ENCODE measurements at regions not wholly inside any gene's neighbourhood (a gene's known extent, or its start where the extent isn't known, plus 50 kb on each side); places are given as distances from the start of the nearest gene placed in this dataset.

DNA sequence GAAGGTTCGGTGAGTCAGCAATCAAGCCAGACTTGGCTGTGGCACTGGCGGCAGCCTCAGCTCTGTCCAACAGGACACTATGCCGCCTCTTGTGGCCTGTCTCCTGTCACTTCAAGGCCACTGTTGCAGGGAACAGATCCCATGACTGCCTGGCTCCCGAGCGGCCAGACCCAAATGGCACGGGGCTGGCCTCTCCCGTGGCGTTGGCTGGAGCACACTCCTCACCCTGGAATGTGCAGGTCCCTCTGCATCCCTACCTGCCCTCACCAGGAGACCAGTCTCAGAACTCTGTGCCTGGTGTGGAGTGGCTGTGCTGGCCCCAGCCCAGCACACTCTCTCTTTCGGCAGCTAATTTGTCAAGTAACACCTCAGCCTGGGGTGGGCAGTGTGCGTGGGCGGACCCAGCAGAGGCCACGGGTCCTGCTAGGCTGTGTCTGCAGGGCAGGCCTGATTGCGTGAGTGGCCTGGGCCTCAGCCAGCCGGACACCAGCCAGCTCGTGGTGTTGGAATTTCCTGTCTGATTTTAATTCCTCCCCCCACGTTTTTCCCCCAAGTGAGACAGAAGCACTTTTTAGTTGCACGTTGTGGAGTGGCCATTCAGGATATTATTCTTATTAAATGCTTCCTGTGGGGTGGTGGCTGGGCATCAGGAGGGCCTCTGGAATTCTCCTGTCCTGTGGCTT, 179.3 kb downstream of the GLI2 start (continued):
- TF ChIP-seq EP300 (IDR thresholded peaks at IDR 0.05) (peak; percentile 83 to 96; a peak in 4 of 5 replicates), HEYL (CRISPR knock-in tag; IDR thresholded peaks at IDR 0.05) (peak; percentile 78; the same call in 1 of the 2 replicates), JUNB (IDR thresholded peaks at IDR 0.05) (peak; percentile 62), HOXA7 (CRISPR knock-in tag; IDR thresholded peaks at IDR 0.05) (no peak), NPAS2 (CRISPR knock-in tag; IDR thresholded peaks at IDR 0.05; ENCODE audit: borderline replicate concordance) (peak; percentile 44; the same call in 1 of the 2 replicates), FOXS1 (CRISPR knock-in tag; IDR thresholded peaks at IDR 0.05) (0 out of 2 replicates have a peak, but pooled peaks have one; percentile 5)

DNA sequence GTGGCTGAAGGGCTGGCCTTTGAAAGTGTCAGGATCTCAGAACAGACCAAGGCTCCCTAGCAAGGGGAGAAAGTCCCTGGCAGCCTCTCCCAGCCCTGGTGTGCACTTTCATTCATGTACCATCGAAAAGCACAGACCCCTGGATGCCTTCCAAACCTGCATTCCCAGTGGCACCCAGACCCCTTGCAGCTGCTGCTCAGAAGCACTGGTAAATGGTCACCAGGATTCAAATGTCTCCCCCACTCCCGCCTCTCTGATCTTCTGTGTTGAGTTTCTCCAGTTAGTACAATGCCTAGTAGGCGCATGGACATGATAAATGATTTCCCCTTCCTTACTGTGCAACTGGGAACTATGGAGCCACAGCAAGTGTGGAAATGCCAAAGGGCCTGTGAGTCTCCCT, 180.0 kb downstream of the GLI2 start:
- H3K4me2 ChIP-seq = peak overlapping the region; percentile 87
- ChIA-PET POLR2A (interaction anchor here (5.6 kb wide), 1 partner anchor 19 kb away, joined by 92 read pairs; no protein-coding TSS in a partner anchor), CTCF (interaction anchor here (2.5 kb wide), 1 partner anchor 155 kb away, joined by 12 read pairs; no protein-coding TSS in a partner anchor)
- H3K27ac ChIP-seq = peak overlapping the region; percentile 95 to 98
- no peak for DNase-seq (ENCODE audit: low read depth in 1 of 2, low spot score in 1 of 2)
- TF ChIP-seq, protein P1, sequence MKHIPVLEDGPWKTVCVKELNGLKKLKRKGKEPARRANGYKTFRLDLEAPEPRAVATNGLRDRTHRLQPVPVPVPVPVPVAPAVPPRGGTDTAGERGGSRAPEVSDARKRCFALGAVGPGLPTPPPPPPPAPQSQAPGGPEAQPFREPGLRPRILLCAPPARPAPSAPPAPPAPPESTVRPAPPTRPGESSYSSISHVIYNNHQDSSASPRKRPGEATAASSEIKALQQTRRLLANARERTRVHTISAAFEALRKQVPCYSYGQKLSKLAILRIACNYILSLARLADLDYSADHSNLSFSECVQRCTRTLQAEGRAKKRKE (CRISPR knock-in tag; IDR thresholded peaks at IDR 0.05; ENCODE audit: low read depth) = peak; percentile 16; the same call in 1 of the 2 replicates
- TF ChIP-seq RFX5 (IDR thresholded peaks at IDR 0.05) (no peak), MAFK (IDR thresholded peaks at IDR 0.05; ENCODE audit: partially characterized antibody) (no peak), POLR2AphosphoS2 (conservative IDR thresholded peaks at IDR 0.05; ENCODE audit: low read length) (no peak)
- no peak overlapping the region for H3K4me3 ChIP-seq
- FAIRE-seq = no peak
- peaks cover 80% of the 10 kb centered on the region for H3K4me1 ChIP-seq
- H3K9me3 ChIP-seq = no peaks in the 10 kb centered on the region
- 85% methylated on average over 3 of the region's 3 CpGs for WGBS (ENCODE audit: missing lambda C conversion rate)
- no peak for ATAC-seq

DNA sequence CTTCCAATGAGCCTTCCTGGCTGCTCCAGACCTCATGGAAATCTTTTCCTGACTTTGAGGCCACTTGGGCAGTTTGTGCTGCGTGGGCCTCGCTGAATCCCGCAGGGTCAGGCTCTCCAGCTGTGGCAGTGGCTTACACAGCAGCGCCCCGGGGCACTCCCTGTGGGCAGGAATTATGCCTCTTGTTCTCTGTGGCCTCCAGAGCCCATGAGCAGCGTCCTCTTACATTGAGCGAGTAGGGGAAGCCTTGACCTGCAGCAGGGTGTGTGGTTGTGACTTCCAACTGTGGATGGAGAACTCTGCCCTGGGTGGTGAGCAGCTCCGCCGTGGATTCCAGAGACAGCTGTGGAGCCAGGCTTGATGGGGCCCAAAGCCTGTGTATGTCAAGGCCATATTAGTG, 180.8 kb downstream of the GLI2 start:
- TF ChIP-seq, protein P2, sequence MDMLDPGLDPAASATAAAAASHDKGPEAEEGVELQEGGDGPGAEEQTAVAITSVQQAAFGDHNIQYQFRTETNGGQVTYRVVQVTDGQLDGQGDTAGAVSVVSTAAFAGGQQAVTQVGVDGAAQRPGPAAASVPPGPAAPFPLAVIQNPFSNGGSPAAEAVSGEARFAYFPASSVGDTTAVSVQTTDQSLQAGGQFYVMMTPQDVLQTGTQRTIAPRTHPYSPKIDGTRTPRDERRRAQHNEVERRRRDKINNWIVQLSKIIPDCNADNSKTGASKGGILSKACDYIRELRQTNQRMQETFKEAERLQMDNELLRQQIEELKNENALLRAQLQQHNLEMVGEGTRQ (IDR thresholded peaks at IDR 0.05) = no peak
- TF ChIP-seq PHF8 (IDR thresholded peaks at IDR 0.05; ENCODE audit: borderline replicate concordance, low read depth) (no peak), CHD4 (IDR thresholded peaks at IDR 0.05; ENCODE audit: borderline replicate concordance) (no peak), RCOR1 (IDR thresholded peaks at IDR 0.05; ENCODE audit: low read depth, low read length) (no peak), FOXS1 (CRISPR knock-in tag; IDR thresholded peaks at IDR 0.05) (no peak), FOSL2 (IDR thresholded peaks at IDR 0.05) (no peak), FOSL2 (CRISPR knock-in tag; IDR thresholded peaks at IDR 0.05) (no peak), HEYL (CRISPR knock-in tag; IDR thresholded peaks at IDR 0.05) (no peak), HOXA7 (CRISPR knock-in tag; IDR thresholded peaks at IDR 0.05) (no peak)
- TF ChIP-seq, protein P3, sequence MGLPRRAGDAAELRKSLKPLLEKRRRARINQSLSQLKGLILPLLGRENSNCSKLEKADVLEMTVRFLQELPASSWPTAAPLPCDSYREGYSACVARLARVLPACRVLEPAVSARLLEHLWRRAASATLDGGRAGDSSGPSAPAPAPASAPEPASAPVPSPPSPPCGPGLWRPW (IDR thresholded peaks at IDR 0.05) = no peak
- peak overlapping the region; percentile 95 to 98 for H3K27ac ChIP-seq
- DNase-seq (ENCODE audit: low read depth in 1 of 2, low spot score in 1 of 2) (no peak), ATAC-seq (no peak), FAIRE-seq (no peak)
- ChIA-PET POLR2A (no interaction called here), CTCF (interaction anchor here (0.7 to 1.0 kb wide), 3 partner anchors 12 to 154 kb away, joined by 3 read pairs; no protein-coding TSS in a partner anchor)
- H3K4me3 ChIP-seq = no peak overlapping the region
- no peaks in the 10 kb centered on the region for H3K9me3 ChIP-seq
- H3K4me1 ChIP-seq = peaks cover 76% of the 10 kb centered on the region
- 88% methylated on average over 8 of the region's 9 CpGs for WGBS (ENCODE audit: missing lambda C conversion rate)
- no peak overlapping the region for H3K4me2 ChIP-seq

DNA sequence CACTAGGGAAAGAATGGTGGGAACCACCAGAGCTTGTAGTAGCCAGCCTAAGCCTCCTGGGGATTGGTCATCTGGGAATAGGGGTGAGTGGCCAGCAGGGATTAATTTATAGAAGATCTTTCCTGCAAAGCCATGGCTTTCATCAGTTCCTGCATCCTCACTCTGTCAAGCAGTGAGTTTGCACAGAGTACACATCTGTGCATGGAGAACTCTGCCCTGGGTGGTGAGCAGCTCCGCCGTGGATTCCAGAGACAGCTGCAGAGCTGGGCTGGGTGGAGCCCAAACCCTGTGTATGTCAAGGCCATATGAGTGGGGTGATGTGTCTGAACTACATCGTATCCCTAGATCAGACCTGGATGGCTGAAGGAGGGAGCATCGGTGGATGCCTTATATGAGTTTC, 182.2 kb downstream of the GLI2 start:
- Histone ChIP-seq H3K4me2 (no peak overlapping the region), H3K4me3 (no peak overlapping the region), H3K4me1 (peaks cover 66% of the 10 kb centered on the region), H3K27ac (peak overlapping the region; percentile 95 to 98), H3K9me3 (no peaks in the 10 kb centered on the region)
- ChIA-PET POLR2A (no interaction called here), CTCF (interaction anchor here (1.0 to 1.7 kb wide), 3 partner anchors 10 to 162 kb away, joined by 3 to 4 read pairs (median 3); no protein-coding TSS in a partner anchor)
- 88% methylated on average over 4 of the region's 4 CpGs for WGBS (ENCODE audit: missing lambda C conversion rate)
- TF ChIP-seq ZC3H11A (IDR thresholded peaks at IDR 0.05) (no peak), CHD2 (IDR thresholded peaks at IDR 0.05; ENCODE audit: low read length, partially characterized antibody) (no peak), PHF8 (IDR thresholded peaks at IDR 0.05; ENCODE audit: borderline replicate concordance, low read depth) (no peak), FOSL2 (IDR thresholded peaks at IDR 0.05) (no peak), FOSL2 (CRISPR knock-in tag; IDR thresholded peaks at IDR 0.05) (no peak), RCOR1 (IDR thresholded peaks at IDR 0.05; ENCODE audit: low read depth, low read length) (no peak)
- TF ChIP-seq, protein P4, sequence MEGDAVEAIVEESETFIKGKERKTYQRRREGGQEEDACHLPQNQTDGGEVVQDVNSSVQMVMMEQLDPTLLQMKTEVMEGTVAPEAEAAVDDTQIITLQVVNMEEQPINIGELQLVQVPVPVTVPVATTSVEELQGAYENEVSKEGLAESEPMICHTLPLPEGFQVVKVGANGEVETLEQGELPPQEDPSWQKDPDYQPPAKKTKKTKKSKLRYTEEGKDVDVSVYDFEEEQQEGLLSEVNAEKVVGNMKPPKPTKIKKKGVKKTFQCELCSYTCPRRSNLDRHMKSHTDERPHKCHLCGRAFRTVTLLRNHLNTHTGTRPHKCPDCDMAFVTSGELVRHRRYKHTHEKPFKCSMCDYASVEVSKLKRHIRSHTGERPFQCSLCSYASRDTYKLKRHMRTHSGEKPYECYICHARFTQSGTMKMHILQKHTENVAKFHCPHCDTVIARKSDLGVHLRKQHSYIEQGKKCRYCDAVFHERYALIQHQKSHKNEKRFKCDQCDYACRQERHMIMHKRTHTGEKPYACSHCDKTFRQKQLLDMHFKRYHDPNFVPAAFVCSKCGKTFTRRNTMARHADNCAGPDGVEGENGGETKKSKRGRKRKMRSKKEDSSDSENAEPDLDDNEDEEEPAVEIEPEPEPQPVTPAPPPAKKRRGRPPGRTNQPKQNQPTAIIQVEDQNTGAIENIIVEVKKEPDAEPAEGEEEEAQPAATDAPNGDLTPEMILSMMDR (IDR thresholded peaks at IDR 0.05) = no peak
- no peak for FAIRE-seq
- DNase-seq (ENCODE audit: low read depth in 1 of 2, low spot score in 1 of 2) = no peak
- no peak for ATAC-seq
